NOMO-1 (cell line): ENCODE measurements at regions not wholly inside any gene's neighbourhood (a gene's known extent, or its start where the extent isn't known, plus 50 kb on each side); places are given as distances from the start of the nearest gene placed in this dataset.
"Not testable (repeated sequence)": the region's sequence is repeated elsewhere in the genome, so short reads cannot be mapped to it uniquely, and the experiment has no call there.

Experiments
- DNase-seq, 2 experiments: peaks; one replicate each; lab custom pipeline; 2025; ENCODE audit not compliant: unreplicated experiment in 2 of 2; lab: John Stamatoyannopoulos, UW

GRCh38 chr5:136563489-136563888, 198.1 kb upstream of the TRPC7 start:
- DNase-seq: no peak

- no peak for DNase-seq
Observed at GRCh38 chr5:136560126-136560525, 194.8 kb upstream of the TRPC7 start.

- no peak for DNase-seq
Observed at GRCh38 chr5:136559651-136560050, 194.3 kb upstream of the TRPC7 start.

GRCh38 chr5:136547096-136547495, 181.8 kb upstream of the TRPC7 start:
- not testable (repeated sequence) for DNase-seq

GRCh38 chr5:136546441-136546840, 181.1 kb upstream of the TRPC7 start:
- DNase-seq: not testable (repeated sequence)

GRCh38 chr5:136545031-136545430, 179.7 kb upstream of the TRPC7 start:
- not testable (repeated sequence) for DNase-seq

GRCh38 chr5:136538534-136538933, 173.2 kb upstream of the TRPC7 start:
- DNase-seq: no peak

GRCh38 chr5:136529081-136529480, 163.7 kb upstream of the TRPC7 start:
- no peak for DNase-seq

- DNase-seq: no peak
Observed at GRCh38 chr5:136528481-136529030, 163.2 kb upstream of the TRPC7 start.

- no peak for DNase-seq
Observed at GRCh38 chr5:136527311-136527710, 162.0 kb upstream of the TRPC7 start.

- DNase-seq: no peak
Observed at GRCh38 chr5:136526791-136527190, 161.4 kb upstream of the TRPC7 start.

- no peak for DNase-seq
Observed at GRCh38 chr5:136526021-136526420, 160.7 kb upstream of the TRPC7 start.

GRCh38 chr5:136525597-136525996, 160.3 kb upstream of the TRPC7 start:
- no peak for DNase-seq

- no peak for DNase-seq
Observed at GRCh38 chr5:136522217-136522956, 157.0 kb upstream of the TRPC7 start.

- no peak for DNase-seq
Observed at GRCh38 chr5:136521696-136522095, 156.4 kb upstream of the TRPC7 start.

- DNase-seq: no peak
Observed at GRCh38 chr5:136518814-136519213, 153.5 kb upstream of the TRPC7 start.

GRCh38 chr5:136518174-136518573, 152.8 kb upstream of the TRPC7 start:
- DNase-seq: no peak

- DNase-seq: no peak
Observed at GRCh38 chr5:136517755-136518154, 152.4 kb upstream of the TRPC7 start.

GRCh38 chr5:136516637-136517036, 151.3 kb upstream of the TRPC7 start:
- DNase-seq: no peak

- no peak for DNase-seq
Observed at GRCh38 chr5:136513430-136513829, 148.1 kb upstream of the TRPC7 start.

- DNase-seq: no peak
Observed at GRCh38 chr5:136511046-136511445, 145.7 kb upstream of the TRPC7 start.

- no peak for DNase-seq
Observed at GRCh38 chr5:136510481-136510880, 145.1 kb upstream of the TRPC7 start.

- DNase-seq: no peak
Observed at GRCh38 chr5:136506131-136506530, 140.8 kb upstream of the TRPC7 start.
